Activated T-cell treated with anti-CD3 and anti-CD28 coated beads, Interleukin-2, amount 50 U/mL, for 4 hours (primary cell): ENCODE measurements at regions not wholly inside any gene's neighbourhood (a gene's known extent, or its start where the extent isn't known, plus 50 kb on each side); places are given as distances from the start of the nearest gene placed in this dataset.
"Not testable (repeated sequence)": the region's sequence is repeated elsewhere in the genome, so short reads cannot be mapped to it uniquely, and the experiment has no call there.

Experiments
- ATAC-seq, 2 donors: fragments of 200-7000 bp; cut with Tn5 transposase; one replicate each; pipeline ENCODE4 v1.10.0; 2021
- DNase-seq: peaks from one replicate; pipeline ENCODE4 v3.0.0-alpha.2; 2020
- H3K27me3 Mint-ChIP-seq: one replicate; pipeline ENCODE4 v1.8.0; 2021; ENCODE audit warnings: low read depth, mixed read lengths
- H3K36me3 Mint-ChIP-seq: one replicate; pipeline ENCODE4 v1.8.0; 2022; ENCODE audit warnings: mixed read lengths; ENCODE audit not compliant: insufficient read depth
- H3K4me1 Mint-ChIP-seq: one replicate; pipeline ENCODE4 v1.8.0; 2021; ENCODE audit warnings: low read depth, mixed read lengths
- H3K4me3 Mint-ChIP-seq: one replicate; pipeline ENCODE4 v1.8.0; 2021; ENCODE audit warnings: mild to moderate bottlenecking, moderate library complexity, mixed read lengths
- H3K9me3 Mint-ChIP-seq: one replicate; pipeline ENCODE4 v1.8.0; 2021; ENCODE audit warnings: mixed read lengths

GRCh38 chr3:181333394-181333793 lies 343.9 kb upstream of the DNAJC19 start:
- DNase-seq (no peak), ATAC-seq (no peak)
- no peaks in the 10 kb centered on the region for H3K27me3 Mint-ChIP-seq
- H3K36me3 Mint-ChIP-seq: no peaks in the 10 kb centered on the region
- H3K4me1 Mint-ChIP-seq: no peaks in the 10 kb centered on the region
- no peaks in the 10 kb centered on the region for H3K9me3 Mint-ChIP-seq
- no peak overlapping the region for H3K4me3 Mint-ChIP-seq

- Mint-ChIP-seq H3K4me3 (no peak overlapping the region), H3K27me3 (no peaks in the 10 kb centered on the region), H3K9me3 (no peaks in the 10 kb centered on the region), H3K4me1 (no peaks in the 10 kb centered on the region), H3K36me3 (no peaks in the 10 kb centered on the region)
- ATAC-seq (no peak), DNase-seq (no peak)
Measured at GRCh38 chr3:181330821-181331563, 341.5 kb upstream of the DNAJC19 start.

- H3K27me3 Mint-ChIP-seq: no peaks in the 10 kb centered on the region
- H3K4me3 Mint-ChIP-seq: no peak overlapping the region
- H3K4me1 Mint-ChIP-seq: no peaks in the 10 kb centered on the region
- no peak for ATAC-seq
- no peaks in the 10 kb centered on the region for H3K9me3 Mint-ChIP-seq
- DNase-seq: no peak
- no peaks in the 10 kb centered on the region for H3K36me3 Mint-ChIP-seq
Measured at GRCh38 chr3:181330257-181330656, 340.7 kb upstream of the DNAJC19 start.

GRCh38 chr3:181329024-181329423 lies 339.5 kb upstream of the DNAJC19 start:
- H3K9me3 Mint-ChIP-seq: no peaks in the 10 kb centered on the region
- H3K27me3 Mint-ChIP-seq: no peaks in the 10 kb centered on the region
- H3K4me1 Mint-ChIP-seq: no peaks in the 10 kb centered on the region
- DNase-seq (no peak), ATAC-seq (no peak)
- no peak overlapping the region for H3K4me3 Mint-ChIP-seq
- no peaks in the 10 kb centered on the region for H3K36me3 Mint-ChIP-seq

- ATAC-seq: no peak
- DNase-seq: no peak
- Mint-ChIP-seq H3K36me3 (no peaks in the 10 kb centered on the region), H3K9me3 (no peaks in the 10 kb centered on the region), H3K4me1 (no peaks in the 10 kb centered on the region), H3K4me3 (no peak overlapping the region), H3K27me3 (no peaks in the 10 kb centered on the region)
Measured at GRCh38 chr3:181328346-181328745, 338.8 kb upstream of the DNAJC19 start.

GRCh38 chr3:181327349-181327748 lies 337.8 kb upstream of the DNAJC19 start:
- H3K9me3 Mint-ChIP-seq: peaks cover 3% of the 10 kb centered on the region
- ATAC-seq (no peak), DNase-seq (no peak)
- no peaks in the 10 kb centered on the region for H3K36me3 Mint-ChIP-seq
- no peaks in the 10 kb centered on the region for H3K4me1 Mint-ChIP-seq
- H3K4me3 Mint-ChIP-seq: no peak overlapping the region
- H3K27me3 Mint-ChIP-seq: no peaks in the 10 kb centered on the region

GRCh38 chr3:181326637-181327223 lies 337.2 kb upstream of the DNAJC19 start:
- peaks cover 9% of the 10 kb centered on the region for H3K9me3 Mint-ChIP-seq
- H3K4me1 Mint-ChIP-seq: no peaks in the 10 kb centered on the region
- ATAC-seq (no peak), DNase-seq (no peak)
- no peak overlapping the region for H3K4me3 Mint-ChIP-seq
- no peaks in the 10 kb centered on the region for H3K36me3 Mint-ChIP-seq
- no peaks in the 10 kb centered on the region for H3K27me3 Mint-ChIP-seq

GRCh38 chr3:181324516-181324915 lies 335.0 kb upstream of the DNAJC19 start:
- H3K4me1 Mint-ChIP-seq, DNase-seq, ATAC-seq, H3K4me3 Mint-ChIP-seq, H3K36me3 Mint-ChIP-seq, H3K27me3 Mint-ChIP-seq: not testable (repeated sequence)
- peaks cover 15% of the 10 kb centered on the region for H3K9me3 Mint-ChIP-seq

- no peaks in the 10 kb centered on the region for H3K36me3 Mint-ChIP-seq
- H3K27me3 Mint-ChIP-seq: no peaks in the 10 kb centered on the region
- H3K4me1 Mint-ChIP-seq: no peaks in the 10 kb centered on the region
- H3K4me3 Mint-ChIP-seq: no peak overlapping the region
- ATAC-seq: no peak
- DNase-seq: no peak
- H3K9me3 Mint-ChIP-seq: peaks cover 22% of the 10 kb centered on the region
Measured at GRCh38 chr3:181318321-181318720, 328.8 kb upstream of the DNAJC19 start.

GRCh38 chr3:181317508-181317907 lies 328.0 kb upstream of the DNAJC19 start:
- H3K36me3 Mint-ChIP-seq: no peaks in the 10 kb centered on the region
- H3K9me3 Mint-ChIP-seq: peaks cover 20% of the 10 kb centered on the region
- no peak overlapping the region for H3K4me3 Mint-ChIP-seq

GRCh38 chr3:181316482-181316881 lies 326.9 kb upstream of the DNAJC19 start:
- Mint-ChIP-seq H3K27me3 (no peaks in the 10 kb centered on the region), H3K4me3 (no peak overlapping the region), H3K36me3 (no peaks in the 10 kb centered on the region), H3K4me1 (no peaks in the 10 kb centered on the region), H3K9me3 (peaks cover 10% of the 10 kb centered on the region)
- ATAC-seq (no peak), DNase-seq (no peak)

More at GRCh38 chr3:181317508-181317907, 328.0 kb upstream of the DNAJC19 start:
- no peak for DNase-seq
- no peak for ATAC-seq
- Mint-ChIP-seq H3K4me1 (no peaks in the 10 kb centered on the region), H3K27me3 (no peaks in the 10 kb centered on the region)

- H3K36me3 Mint-ChIP-seq: no peaks in the 10 kb centered on the region
- H3K4me1 Mint-ChIP-seq: no peaks in the 10 kb centered on the region
- DNase-seq (no peak), ATAC-seq (no peak)
- H3K9me3 Mint-ChIP-seq: peaks cover 1% of the 10 kb centered on the region
- no peak overlapping the region for H3K4me3 Mint-ChIP-seq
- no peaks in the 10 kb centered on the region for H3K27me3 Mint-ChIP-seq
Measured at GRCh38 chr3:181313335-181313734, 323.8 kb upstream of the DNAJC19 start.

- Mint-ChIP-seq H3K9me3 (peaks cover 4% of the 10 kb centered on the region), H3K36me3 (no peaks in the 10 kb centered on the region)
- no peak for ATAC-seq
Measured at GRCh38 chr3:181311186-181311585, 321.6 kb upstream of the DNAJC19 start.

GRCh38 chr3:181302960-181303359 lies 313.4 kb upstream of the DNAJC19 start:
- ATAC-seq (no peak), DNase-seq (no peak)
- no peaks in the 10 kb centered on the region for H3K4me1 Mint-ChIP-seq
- H3K36me3 Mint-ChIP-seq: no peaks in the 10 kb centered on the region
- H3K9me3 Mint-ChIP-seq: peaks cover 7% of the 10 kb centered on the region
- H3K27me3 Mint-ChIP-seq: peaks cover 2% of the 10 kb centered on the region
- no peak overlapping the region for H3K4me3 Mint-ChIP-seq

More at GRCh38 chr3:181311186-181311585, 321.6 kb upstream of the DNAJC19 start:
- no peak for DNase-seq
- Mint-ChIP-seq H3K27me3 (peaks cover 2% of the 10 kb centered on the region), H3K4me3 (no peak overlapping the region), H3K4me1 (no peaks in the 10 kb centered on the region)

- Mint-ChIP-seq H3K9me3 (peaks cover 3% of the 10 kb centered on the region), H3K27me3 (no peaks in the 10 kb centered on the region), H3K4me1 (no peaks in the 10 kb centered on the region), H3K36me3 (no peaks in the 10 kb centered on the region), H3K4me3 (no peak overlapping the region)
- DNase-seq (no peak), ATAC-seq (no peak)
Measured at GRCh38 chr3:181300033-181300432, 310.5 kb upstream of the DNAJC19 start.
